Breast epithelium (tissue), 4 donors: ENCODE measurements at regions not wholly inside any gene's neighbourhood (a gene's known extent, or its start where the extent isn't known, plus 50 kb on each side); places are given as distances from the start of the nearest gene placed in this dataset.

Experiments used
- DNase-seq, 2 donors: peaks; one replicate each; pipeline ENCODE4 v3.0.0-alpha.2; 2019; ENCODE audit warnings: low spot score in 2 of 2
- H3K27ac ChIP-seq, 2 donors: fragments of 200-600 bp; sonication (generic) in 1 of 2; one replicate each; pipeline ENCODE4 v1.5.1; 2016 to 2019; ENCODE audit warnings: mild to moderate bottlenecking in 1 of 2
- H3K27me3 ChIP-seq, 2 donors: fragments of 200-600 bp; sonication (generic) in 1 of 2; one replicate each; pipeline versions ENCODE4 v1.5.1 to v1.6.0; 2017 to 2019; ENCODE audit warnings: control low read depth in 1 of 2, mild to moderate bottlenecking in 1 of 2
- H3K36me3 ChIP-seq: fragments of 200-600 bp; one replicate; pipeline ENCODE4 v1.5.1; 2019
- H3K4me1 ChIP-seq, 2 donors: fragments of 200-600 bp; sonication (generic); one replicate each; pipeline ENCODE4 v1.5.1; 2016 to 2019; ENCODE audit warnings: control low read depth in 1 of 2
- H3K4me3 ChIP-seq, 3 donors: fragments of 200-600 bp; sonication (generic); 1 replicate in 2 of 3; 2 replicates in 1 of 3; pipeline ENCODE4 v1.5.1; 2016 to 2019; ENCODE audit warnings: mild to moderate bottlenecking in 3 of 3, moderate library complexity in 2 of 3
- H3K9me3 ChIP-seq, 2 donors: fragments of 200-600 bp; sonication (generic) in 1 of 2; one replicate each; pipeline ENCODE4 v1.5.1; 2016 to 2019; ENCODE audit warnings: control low read depth in 1 of 2
- CTCF ChIP-seq, 3 donors: fragments of 450-650 bp; IDR thresholded peaks; one replicate each; pipeline ENCODE4 v1.5.1; 2016 to 2017; ENCODE audit warnings: antibody characterized with exemption in 3 of 3, mild to moderate bottlenecking in 3 of 3, moderate library complexity in 3 of 3
- POLR2A ChIP-seq: fragments of 450-650 bp; IDR thresholded peaks from one replicate; pipeline ENCODE4 v1.6.1; 2016; ENCODE audit warnings: antibody characterized with exemption, mild to moderate bottlenecking, moderate library complexity
- POLR2AphosphoS5 ChIP-seq, 3 donors: sonication (generic); formaldehyde crosslinking; IDR thresholded peaks; one replicate each; pipeline ENCODE4 v1.6.1; 2017; ENCODE audit warnings: antibody characterized with exemption in 3 of 3
- intact Hi-C: fragments of 100-400 bp; cut with DNase I; formaldehyde crosslinking; loops from one replicate; pipeline ENCODE4 v1.15.1; 2023; ENCODE audit warnings: low total_unique reads

GRCh38 chr18:33833842-33834241, 255.8 kb downstream of the ASXL3 start:
- intact Hi-C loops = no loop called here
- peaks cover 0 to 11% of the 10 kb centered on the region in 2 donors for H3K9me3 ChIP-seq
- no peak overlapping the region for H3K4me3 ChIP-seq
- no peaks in the 10 kb centered on the region for H3K4me1 ChIP-seq
- TF ChIP-seq CTCF (IDR thresholded peaks at IDR 0.05) = no peak
- TF ChIP-seq POLR2AphosphoS5 (IDR thresholded peaks at IDR 0.05) = no peak
- TF ChIP-seq POLR2A = no peak
- H3K27ac ChIP-seq = no peak overlapping the region
- H3K36me3 ChIP-seq = no peaks in the 10 kb centered on the region
- H3K27me3 ChIP-seq = no peaks in the 10 kb centered on the region
- DNase-seq = no peak

- DNase-seq = no peak
- Histone ChIP-seq H3K4me3 (no peak overlapping the region), H3K27me3 (no peaks in the 10 kb centered on the region), H3K9me3 (peaks cover 0 to 11% of the 10 kb centered on the region in 2 donors), H3K27ac (no peak overlapping the region), H3K36me3 (no peaks in the 10 kb centered on the region), H3K4me1 (no peaks in the 10 kb centered on the region)
- TF ChIP-seq POLR2AphosphoS5 (IDR thresholded peaks at IDR 0.05) (no peak), POLR2A (no peak), CTCF (IDR thresholded peaks at IDR 0.05) (no peak)
- intact Hi-C loops = no loop called here
Measured at GRCh38 chr18:33831424-33831823, 253.4 kb downstream of the ASXL3 start.

- TF ChIP-seq POLR2AphosphoS5 (IDR thresholded peaks at IDR 0.05) = no peak
- no peak for TF ChIP-seq CTCF (IDR thresholded peaks at IDR 0.05)
- TF ChIP-seq POLR2A = no peak
- intact Hi-C loops = no loop called here
- DNase-seq = no peak
Measured at GRCh38 chr18:33830213-33830612, 252.2 kb downstream of the ASXL3 start.

GRCh38 chr18:33828949-33829348, 250.9 kb downstream of the ASXL3 start:
- TF ChIP-seq POLR2A (no peak), POLR2AphosphoS5 (IDR thresholded peaks at IDR 0.05) (no peak), CTCF (IDR thresholded peaks at IDR 0.05) (no peak)
- DNase-seq = no peak
- peaks cover 0 to 11% of the 10 kb centered on the region in 2 donors for H3K9me3 ChIP-seq
- H3K36me3 ChIP-seq = no peaks in the 10 kb centered on the region
- H3K4me3 ChIP-seq = no peak overlapping the region
- intact Hi-C loops = no loop called here
- H3K27me3 ChIP-seq = no peaks in the 10 kb centered on the region
- H3K4me1 ChIP-seq = no peaks in the 10 kb centered on the region
- H3K27ac ChIP-seq = no peak overlapping the region

More at GRCh38 chr18:33830213-33830612, 252.2 kb downstream of the ASXL3 start:
- H3K36me3 ChIP-seq = no peaks in the 10 kb centered on the region
- no peak overlapping the region for H3K4me3 ChIP-seq
- H3K27me3 ChIP-seq = no peaks in the 10 kb centered on the region
- H3K9me3 ChIP-seq = peaks cover 0 to 11% of the 10 kb centered on the region in 2 donors
- no peak overlapping the region for H3K27ac ChIP-seq
- H3K4me1 ChIP-seq = no peaks in the 10 kb centered on the region

- intact Hi-C loops = no loop called here
- no peaks in the 10 kb centered on the region for H3K27me3 ChIP-seq
Measured at GRCh38 chr18:33826151-33826550, 248.1 kb downstream of the ASXL3 start.

More at GRCh38 chr18:33826151-33826550, 248.1 kb downstream of the ASXL3 start:
- Histone ChIP-seq H3K27ac (no peak overlapping the region), H3K4me3 (no peak overlapping the region), H3K36me3 (no peaks in the 10 kb centered on the region), H3K9me3 (peaks cover 0 to 2% of the 10 kb centered on the region in 2 donors), H3K4me1 (no peaks in the 10 kb centered on the region)
- no peak for DNase-seq
- TF ChIP-seq CTCF (IDR thresholded peaks at IDR 0.05) (no peak), POLR2A (no peak), POLR2AphosphoS5 (IDR thresholded peaks at IDR 0.05) (no peak)
